ENCODE measurements at regions not wholly inside any gene's neighbourhood (a gene's known extent, or its start where the extent isn't known, plus 50 kb on each side); places are given as distances from the start of the nearest gene placed in this dataset.

- H3K36me3 ChIP-seq (ENCODE audit: control insufficient read depth in 2 of 2, insufficient read depth in 2 of 2, low read length in 1 of 2) = no peaks in the 10 kb centered on the region
- H3K9me3 ChIP-seq (replicated peaks; ENCODE audit: control insufficient read depth, insufficient read depth, low read length) = no peaks in the 10 kb centered on the region
- in situ Hi-C loops (cut with MboI) (no loop called here), intact Hi-C loops (cut with micrococcal nuclease; ENCODE audit: unreplicated experiment) (no loop called here)
- no peak overlapping the region for H3K4me3 ChIP-seq
- no peak overlapping the region for H2AFZ ChIP-seq (ENCODE audit: control insufficient read depth, low read depth, low read length)
- no peaks in the 10 kb centered on the region for H3K4me1 ChIP-seq (ENCODE audit: control insufficient read depth, insufficient read depth, low read length)
- WGBS (ENCODE audit: insufficient coverage, insufficient replicate concordance, low lambda C conversion rate, missing lambda C conversion rate) = 52% methylated on average over 14 of the region's 14 CpGs
- ChIA-PET SMC1A (ENCODE audit: uncharacterized antibody, unreplicated experiment) (no interaction called here), POLR2A (no interaction called here), RAD21 (ENCODE audit: unreplicated experiment) (no interaction called here), CTCF (no interaction called here)
- no peak overlapping the region for H3K27ac ChIP-seq (ENCODE audit: control insufficient read depth, insufficient read depth)
- no peaks in the 10 kb centered on the region for H4K20me1 ChIP-seq (ENCODE audit: control insufficient read depth, insufficient read depth)
- no peak overlapping the region for H3K9ac ChIP-seq (ENCODE audit: control insufficient read depth, insufficient read depth, low read length)
- no peak overlapping the region for H3K4me2 ChIP-seq (ENCODE audit: control insufficient read depth, insufficient read depth)
- H3K27me3 ChIP-seq (replicated peaks in 1 of 2; ENCODE audit: control insufficient read depth in 2 of 2, insufficient read depth in 2 of 2, low read length in 1 of 2) = no peaks in the 10 kb centered on the region; a peak in 1 of 4 replicates
- no peaks in the 10 kb centered on the region for H3K79me2 ChIP-seq (ENCODE audit: control insufficient read depth, insufficient read depth, low read length)
- ATAC-seq (no peak), FAIRE-seq (no peak), DNase-seq (ENCODE audit: low read depth, low spot score) (no peak)
- BruUV-seq (replicated peaks) = no TSS peak
- no peak for TF ChIP-seq BCL3 (IDR thresholded peaks at IDR 0.05; ENCODE audit: borderline replicate concordance, insufficient read depth, low read depth, low read length, poor library complexity, severe bottlenecking)
- TF ChIP-seq TCF3 (IDR thresholded peaks at IDR 0.05; ENCODE audit: borderline replicate concordance, insufficient read depth, low read depth, low read length) = no peak
- no peak for TF ChIP-seq E2F4 (IDR thresholded peaks at IDR 0.05; ENCODE audit: low read depth, low read length)
- no peak for TF ChIP-seq HSF1 (IDR thresholded peaks at IDR 0.05; ENCODE audit: low read depth, low read length)
Measured at GRCh38 chr2:2826209-2826551, 495.1 kb upstream of the MYT1L start.

Measured in GM12878 (cell line).